Lower leg skin (tissue), 3 donors: ENCODE measurements at regions not wholly inside any gene's neighbourhood (a gene's known extent, or its start where the extent isn't known, plus 50 kb on each side); places are given as distances from the start of the nearest gene placed in this dataset.

Experiments
- POLR2A ChIP-seq, 2 donors: fragments of 450-650 bp; IDR thresholded peaks; one replicate each; pipeline ENCODE4 v1.6.1; 2016 to 2017; ENCODE audit warnings: antibody characterized with exemption in 2 of 2, mild to moderate bottlenecking in 1 of 2, moderate library complexity in 1 of 2
- TF ChIP-seq, protein P1 (sequence below), 3 donors: fragments of 450-650 bp; IDR thresholded peaks; one replicate each; pipeline ENCODE4 v1.5.1; 2016; ENCODE audit warnings: antibody characterized with exemption in 3 of 3, mild to moderate bottlenecking in 3 of 3, moderate library complexity in 2 of 3

- TF ChIP-seq, protein P1, sequence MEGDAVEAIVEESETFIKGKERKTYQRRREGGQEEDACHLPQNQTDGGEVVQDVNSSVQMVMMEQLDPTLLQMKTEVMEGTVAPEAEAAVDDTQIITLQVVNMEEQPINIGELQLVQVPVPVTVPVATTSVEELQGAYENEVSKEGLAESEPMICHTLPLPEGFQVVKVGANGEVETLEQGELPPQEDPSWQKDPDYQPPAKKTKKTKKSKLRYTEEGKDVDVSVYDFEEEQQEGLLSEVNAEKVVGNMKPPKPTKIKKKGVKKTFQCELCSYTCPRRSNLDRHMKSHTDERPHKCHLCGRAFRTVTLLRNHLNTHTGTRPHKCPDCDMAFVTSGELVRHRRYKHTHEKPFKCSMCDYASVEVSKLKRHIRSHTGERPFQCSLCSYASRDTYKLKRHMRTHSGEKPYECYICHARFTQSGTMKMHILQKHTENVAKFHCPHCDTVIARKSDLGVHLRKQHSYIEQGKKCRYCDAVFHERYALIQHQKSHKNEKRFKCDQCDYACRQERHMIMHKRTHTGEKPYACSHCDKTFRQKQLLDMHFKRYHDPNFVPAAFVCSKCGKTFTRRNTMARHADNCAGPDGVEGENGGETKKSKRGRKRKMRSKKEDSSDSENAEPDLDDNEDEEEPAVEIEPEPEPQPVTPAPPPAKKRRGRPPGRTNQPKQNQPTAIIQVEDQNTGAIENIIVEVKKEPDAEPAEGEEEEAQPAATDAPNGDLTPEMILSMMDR (IDR thresholded peaks at IDR 0.05) = no peak
- no peak for TF ChIP-seq POLR2A (IDR thresholded peaks at IDR 0.05)
Measured at GRCh38 chr22:26941896-26942636, 284.7 kb downstream of the MIAT start.
